ENCODE measurements at regions not wholly inside any gene's neighbourhood (a gene's known extent, or its start where the extent isn't known, plus 50 kb on each side); places are given as distances from the start of the nearest gene placed in this dataset.

- TF ChIP-seq CTCF (IDR thresholded peaks at IDR 0.05; ENCODE audit: low read depth, low read length): no peak
- in situ Hi-C loops (cut with HindIII; ENCODE audit: low sequenced_read_pairs): no loop called here
- no peak for DNase-seq (ENCODE audit: low read depth, low spot score)
- H3K4me3 ChIP-seq (ENCODE audit: low read depth, low read length): no peak overlapping the region
These were observed 311.5 kb upstream of the MPDZ start for GRCh38 chr9:13590996-13591395.

- TF ChIP-seq CTCF (IDR thresholded peaks at IDR 0.05; ENCODE audit: low read depth, low read length): no peak
- in situ Hi-C loops (cut with HindIII; ENCODE audit: low sequenced_read_pairs): no loop called here
- H3K4me3 ChIP-seq (ENCODE audit: low read depth, low read length): no peak overlapping the region
- no peak for DNase-seq (ENCODE audit: low read depth, low spot score)
These were observed 309.7 kb upstream of the MPDZ start for GRCh38 chr9:13589034-13589737.

- in situ Hi-C loops (cut with HindIII; ENCODE audit: low sequenced_read_pairs): no loop called here
- TF ChIP-seq CTCF (IDR thresholded peaks at IDR 0.05; ENCODE audit: low read depth, low read length): no peak
- no peak overlapping the region for H3K4me3 ChIP-seq (ENCODE audit: low read depth, low read length)
- DNase-seq (ENCODE audit: low read depth, low spot score): peak; percentile 43
These were observed 308.9 kb upstream of the MPDZ start for GRCh38 chr9:13588151-13589033.

- TF ChIP-seq CTCF (IDR thresholded peaks at IDR 0.05; ENCODE audit: low read depth, low read length): no peak
- in situ Hi-C loops (cut with HindIII; ENCODE audit: low sequenced_read_pairs): no loop called here
- no peak overlapping the region for H3K4me3 ChIP-seq (ENCODE audit: low read depth, low read length)
- DNase-seq (ENCODE audit: low read depth, low spot score): no peak
These were observed 308.1 kb upstream of the MPDZ start for GRCh38 chr9:13587571-13587970.

- H3K4me3 ChIP-seq (ENCODE audit: low read depth, low read length): no peak overlapping the region
- in situ Hi-C loops (cut with HindIII; ENCODE audit: low sequenced_read_pairs): no loop called here
- no peak for DNase-seq (ENCODE audit: low read depth, low spot score)
- no peak for TF ChIP-seq CTCF (IDR thresholded peaks at IDR 0.05; ENCODE audit: low read depth, low read length)
These were observed 307.3 kb upstream of the MPDZ start for GRCh38 chr9:13586587-13587374.

- in situ Hi-C loops (cut with HindIII; ENCODE audit: low sequenced_read_pairs): no loop called here
- no peak overlapping the region for H3K4me3 ChIP-seq (ENCODE audit: low read depth, low read length)
- DNase-seq (ENCODE audit: low read depth, low spot score): no peak
- no peak for TF ChIP-seq CTCF (IDR thresholded peaks at IDR 0.05; ENCODE audit: low read depth, low read length)
These were observed 301.3 kb upstream of the MPDZ start for GRCh38 chr9:13580760-13581159.

All from astrocyte of the spinal cord (primary cell).